ENCODE measurements at regions not wholly inside any gene's neighbourhood (a gene's known extent, or its start where the extent isn't known, plus 50 kb on each side); places are given as distances from the start of the nearest gene placed in this dataset.

DNA sequence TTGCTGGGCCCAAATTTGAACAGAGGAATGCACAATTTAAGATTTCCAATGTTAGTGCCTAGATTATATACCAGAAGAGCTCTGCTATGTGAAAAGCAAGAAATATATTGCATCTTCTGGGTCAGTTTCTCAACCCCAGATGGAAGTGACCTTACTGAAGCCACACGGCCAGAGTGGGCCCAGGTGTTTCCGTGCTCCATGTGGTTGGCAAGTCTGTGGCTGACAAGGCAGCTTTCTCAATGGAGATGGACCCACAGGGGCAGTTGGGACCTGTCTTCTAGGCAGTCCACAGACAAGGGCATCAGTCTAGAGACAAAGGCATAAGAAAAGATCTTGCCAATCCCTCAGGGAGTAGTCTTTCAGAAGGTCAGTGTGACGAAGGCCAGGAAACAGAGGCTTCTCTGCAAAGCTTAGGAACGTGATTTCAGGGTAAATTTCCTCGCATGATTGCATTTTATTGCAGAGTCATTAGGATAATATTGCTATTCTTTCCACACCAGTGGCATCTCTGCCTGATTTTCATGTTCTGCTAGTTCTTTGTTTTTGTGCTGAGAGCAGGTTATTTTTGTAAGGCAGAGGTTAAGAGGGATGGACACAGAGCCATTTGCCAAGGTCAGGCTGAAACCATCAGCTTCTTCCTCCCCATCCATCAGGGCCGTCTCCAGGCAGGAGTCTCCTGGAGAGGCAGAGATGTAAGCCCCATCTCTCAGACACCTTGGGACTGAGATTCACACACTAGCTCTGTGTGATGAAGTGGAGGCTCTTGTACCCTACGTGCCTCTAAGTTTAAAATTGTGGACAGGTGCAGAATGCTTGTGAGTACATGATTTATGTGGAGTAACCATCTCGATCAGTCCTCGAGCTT is 202.1 kb downstream of the ANKRD30B start:
- TF ChIP-seq, protein P1, sequence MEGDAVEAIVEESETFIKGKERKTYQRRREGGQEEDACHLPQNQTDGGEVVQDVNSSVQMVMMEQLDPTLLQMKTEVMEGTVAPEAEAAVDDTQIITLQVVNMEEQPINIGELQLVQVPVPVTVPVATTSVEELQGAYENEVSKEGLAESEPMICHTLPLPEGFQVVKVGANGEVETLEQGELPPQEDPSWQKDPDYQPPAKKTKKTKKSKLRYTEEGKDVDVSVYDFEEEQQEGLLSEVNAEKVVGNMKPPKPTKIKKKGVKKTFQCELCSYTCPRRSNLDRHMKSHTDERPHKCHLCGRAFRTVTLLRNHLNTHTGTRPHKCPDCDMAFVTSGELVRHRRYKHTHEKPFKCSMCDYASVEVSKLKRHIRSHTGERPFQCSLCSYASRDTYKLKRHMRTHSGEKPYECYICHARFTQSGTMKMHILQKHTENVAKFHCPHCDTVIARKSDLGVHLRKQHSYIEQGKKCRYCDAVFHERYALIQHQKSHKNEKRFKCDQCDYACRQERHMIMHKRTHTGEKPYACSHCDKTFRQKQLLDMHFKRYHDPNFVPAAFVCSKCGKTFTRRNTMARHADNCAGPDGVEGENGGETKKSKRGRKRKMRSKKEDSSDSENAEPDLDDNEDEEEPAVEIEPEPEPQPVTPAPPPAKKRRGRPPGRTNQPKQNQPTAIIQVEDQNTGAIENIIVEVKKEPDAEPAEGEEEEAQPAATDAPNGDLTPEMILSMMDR (IDR thresholded peaks at IDR 0.05), result no peak
- no peak for TF ChIP-seq EP300 (IDR thresholded peaks at IDR 0.05)

Measured in ovary (tissue), 3 donors.